ENCODE measurements at regions not wholly inside any gene's neighbourhood (a gene's known extent, or its start where the extent isn't known, plus 50 kb on each side); places are given as distances from the start of the nearest gene placed in this dataset.

DNA sequence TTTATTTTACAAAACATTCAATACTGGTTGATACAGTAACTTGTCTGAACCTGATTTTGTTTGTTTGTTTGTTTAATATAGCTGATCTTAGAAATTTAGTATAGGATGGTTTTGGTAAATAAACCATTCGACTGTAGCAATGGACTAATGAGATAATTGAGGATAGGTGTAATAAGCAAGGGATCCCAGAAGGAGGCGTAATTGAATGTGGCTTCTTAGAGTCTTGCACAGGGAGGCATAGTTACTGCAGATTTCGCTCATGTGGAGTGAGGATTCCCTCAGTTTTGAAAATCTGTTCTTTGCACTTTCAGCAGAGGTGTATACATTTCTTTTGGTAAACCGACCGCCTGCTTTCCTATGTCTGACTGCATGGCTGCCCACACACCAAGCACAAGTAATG, 709.6 kb downstream of the SOCS6 start:
- peak; percentile 33 for DNase-seq (ENCODE audit: low spot score)

GRCh38 chr18:70994116-70994515, 705.3 kb downstream of the SOCS6 start:
- no peak for DNase-seq (ENCODE audit: low spot score)

GRCh38 chr18:70991577-70991976, 702.7 kb downstream of the SOCS6 start:
- DNase-seq (ENCODE audit: low spot score): no peak

DNA sequence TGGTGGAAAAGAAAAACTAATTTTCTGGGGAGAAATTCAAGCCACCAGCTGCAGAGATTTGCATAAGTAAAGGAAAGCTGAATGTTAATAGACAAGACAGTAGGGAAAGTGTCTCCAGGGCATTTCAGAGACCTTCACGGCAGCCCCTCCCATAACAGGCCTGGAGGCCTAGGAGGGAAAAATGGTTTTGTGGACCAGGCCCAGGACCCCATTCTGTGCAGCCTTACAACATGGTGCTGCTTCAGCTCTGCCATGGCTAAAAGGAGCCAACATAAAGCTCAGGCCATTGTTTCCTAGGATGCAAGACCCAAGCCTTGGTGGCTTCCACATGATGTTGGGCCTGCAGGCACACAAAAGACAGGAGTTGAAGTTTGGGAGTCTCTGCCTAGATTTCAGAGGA, 697.1 kb downstream of the SOCS6 start:
- DNase-seq (ENCODE audit: low spot score): no peak

DNA sequence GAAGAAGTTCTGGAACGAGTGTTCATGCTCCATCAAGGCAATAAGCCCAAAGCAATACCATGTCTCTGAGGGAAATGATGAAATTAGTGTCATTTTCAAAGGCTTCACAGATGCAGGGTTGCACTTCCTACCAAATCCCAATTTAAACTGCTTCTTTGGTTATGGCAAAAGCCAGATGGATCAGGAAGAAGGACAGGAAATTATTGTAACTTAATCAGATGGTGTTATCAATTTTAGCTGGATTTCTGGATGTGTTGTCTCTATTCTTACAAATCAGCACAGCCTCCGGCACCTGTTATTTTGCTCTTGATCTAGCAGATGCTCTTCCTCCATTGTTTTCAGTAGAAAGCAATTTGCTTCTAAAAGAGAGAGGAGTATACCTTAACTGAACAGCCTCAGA, 693.4 kb downstream of the SOCS6 start:
- no peak for DNase-seq (ENCODE audit: low spot score)

DNA sequence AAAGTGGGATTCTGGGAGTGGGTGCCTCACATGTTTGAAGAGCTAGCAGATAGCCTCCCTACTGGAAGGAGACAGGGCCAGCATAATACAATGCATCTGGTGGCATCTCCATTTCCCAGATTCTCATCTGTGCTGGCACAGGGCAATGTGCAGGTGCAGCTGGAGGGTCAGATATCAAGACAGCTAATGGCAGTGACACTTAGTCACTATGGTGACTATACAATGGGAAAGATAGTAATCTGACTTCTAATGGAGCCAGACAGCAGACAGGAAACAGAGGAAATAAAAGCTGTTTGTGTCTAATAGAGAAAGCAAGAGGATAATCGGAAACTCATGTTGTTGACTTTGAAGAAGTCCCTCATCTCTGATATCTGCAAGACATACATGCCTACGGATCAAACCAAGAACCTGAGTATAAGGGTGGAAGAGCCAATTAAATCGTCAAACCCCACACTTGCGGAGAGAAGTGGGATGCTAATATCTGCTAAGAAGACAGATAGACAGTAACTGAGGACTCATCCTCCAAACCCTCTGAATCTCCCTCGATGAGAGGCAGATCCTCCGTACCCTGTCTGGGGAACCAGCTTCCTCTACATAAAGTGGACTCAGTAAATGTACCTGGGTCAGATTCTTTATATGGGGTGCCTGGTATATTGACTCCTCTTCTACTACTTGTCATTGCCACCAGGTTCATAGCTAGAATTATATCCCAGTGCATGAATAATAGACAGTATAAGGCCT, 692.7 kb downstream of the SOCS6 start:
- DNase-seq (ENCODE audit: low spot score): no peak

- no peak for DNase-seq (ENCODE audit: low spot score)
Measured at GRCh38 chr18:70973626-70974025, 684.8 kb downstream of the SOCS6 start.

- no peak for DNase-seq (ENCODE audit: low spot score)
Measured at GRCh38 chr18:70966419-70966818, 677.6 kb downstream of the SOCS6 start.

- no peak for DNase-seq (ENCODE audit: low spot score)
Measured at GRCh38 chr18:70961939-70962338, 673.1 kb downstream of the SOCS6 start.

GRCh38 chr18:70956554-70956953, 667.7 kb downstream of the SOCS6 start:
- no peak for DNase-seq (ENCODE audit: low spot score)

DNA sequence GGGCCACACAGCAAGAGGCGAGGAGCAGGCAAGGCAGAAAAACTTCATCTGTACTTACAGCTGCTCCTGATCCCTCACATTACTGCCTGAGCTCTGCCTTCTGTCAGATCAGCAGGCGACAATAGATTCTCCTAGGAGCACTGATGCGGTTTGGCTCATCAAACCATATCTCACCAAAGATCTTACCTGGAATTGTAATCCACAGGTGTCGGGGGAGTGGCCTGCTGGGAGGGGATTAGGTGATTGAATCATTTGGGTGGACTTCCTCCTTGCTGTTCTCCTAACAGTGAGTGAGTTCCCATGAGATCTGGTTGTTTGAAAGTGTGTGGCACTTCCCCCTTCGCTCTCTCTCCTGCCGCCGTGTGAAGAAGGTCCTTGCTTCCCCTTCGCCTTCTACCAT, 647.3 kb downstream of the SOCS6 start:
- DNase-seq (ENCODE audit: low spot score): no peak

DNA sequence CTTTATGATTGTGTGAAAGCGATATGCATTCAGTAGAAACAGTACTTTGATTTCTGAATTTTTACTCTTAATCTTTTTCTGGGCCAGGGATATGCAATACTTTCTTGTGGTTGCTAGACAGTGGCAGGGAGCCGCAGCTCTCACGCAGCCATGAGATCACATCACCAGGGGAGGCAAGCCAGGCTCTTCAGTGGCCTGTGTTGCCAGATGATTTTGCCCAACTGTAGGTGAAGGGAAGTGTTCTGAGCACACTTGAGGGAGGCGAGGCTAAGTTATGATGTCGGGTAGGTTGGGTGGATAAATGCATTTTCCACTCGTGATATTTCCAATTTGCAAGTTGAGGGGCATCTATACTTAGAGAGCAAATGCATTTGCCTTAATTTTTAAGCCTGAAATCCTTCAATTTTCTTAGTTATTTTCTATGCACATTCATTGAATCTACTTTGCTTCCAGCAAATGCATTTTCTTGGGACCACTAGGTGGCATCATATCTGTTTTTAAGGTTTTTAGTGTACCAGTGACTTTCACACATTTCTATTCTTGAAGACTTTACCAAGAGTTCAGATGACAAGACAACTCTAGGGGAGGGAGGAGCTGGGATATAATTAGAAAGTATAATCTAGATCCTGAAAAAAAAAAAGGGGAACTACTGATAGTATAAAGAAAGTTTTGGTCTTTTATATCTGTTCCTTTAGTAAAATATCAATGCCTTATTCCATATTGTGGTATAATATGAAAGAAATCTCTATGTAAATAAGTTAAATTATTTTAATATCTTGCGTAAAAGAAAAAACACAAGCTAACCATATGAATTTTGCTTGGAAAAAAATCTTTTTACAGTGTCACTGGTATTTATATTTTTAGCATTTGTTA, 643.3 kb downstream of the SOCS6 start:
- no peak for DNase-seq (ENCODE audit: low spot score)

GRCh38 chr18:70920840-70921374, 632.1 kb downstream of the SOCS6 start:
- DNase-seq (ENCODE audit: low spot score): no peak

DNA sequence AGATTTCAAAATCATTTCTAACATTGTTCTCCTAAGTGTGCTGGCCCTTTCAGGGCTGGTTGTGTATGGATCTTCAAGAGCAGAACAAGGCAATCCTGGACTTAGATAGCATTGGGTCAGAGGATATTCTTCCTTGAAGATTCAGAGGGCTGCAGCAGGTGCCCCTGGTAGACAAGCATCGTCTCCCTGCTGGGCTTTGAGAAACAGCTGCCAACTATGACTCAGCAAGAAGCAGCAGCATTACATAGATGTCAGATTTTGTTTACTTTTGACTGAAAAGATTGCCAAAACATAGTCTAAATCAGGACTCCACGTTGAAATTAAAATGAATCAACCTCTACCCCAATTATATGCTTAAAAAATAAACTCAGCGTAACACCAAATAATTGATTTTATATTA, 618.8 kb downstream of the SOCS6 start:
- no peak for DNase-seq (ENCODE audit: low spot score)

DNA sequence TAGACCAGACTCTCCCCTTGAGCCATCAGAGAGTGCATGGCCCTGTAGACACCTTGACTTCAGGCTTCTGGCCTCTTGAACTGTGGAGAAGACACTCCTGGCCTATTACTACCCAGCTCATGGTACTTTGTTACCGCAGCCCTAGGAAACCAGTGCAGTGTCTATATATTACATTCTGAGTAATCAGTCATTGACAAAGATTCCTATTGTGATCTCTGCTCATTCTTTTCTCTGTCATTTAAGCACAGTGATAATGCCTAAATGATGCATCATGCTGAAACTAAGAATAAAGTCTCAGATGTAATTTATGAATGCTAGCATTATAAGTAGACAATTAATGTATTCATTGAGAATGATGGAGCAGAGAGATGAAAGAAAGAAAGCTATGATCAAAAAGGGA, 603.5 kb downstream of the SOCS6 start:
- DNase-seq (ENCODE audit: low spot score): no peak

GRCh38 chr18:70870292-70870691, 581.4 kb downstream of the SOCS6 start:
- DNase-seq (ENCODE audit: low spot score): no peak

DNA sequence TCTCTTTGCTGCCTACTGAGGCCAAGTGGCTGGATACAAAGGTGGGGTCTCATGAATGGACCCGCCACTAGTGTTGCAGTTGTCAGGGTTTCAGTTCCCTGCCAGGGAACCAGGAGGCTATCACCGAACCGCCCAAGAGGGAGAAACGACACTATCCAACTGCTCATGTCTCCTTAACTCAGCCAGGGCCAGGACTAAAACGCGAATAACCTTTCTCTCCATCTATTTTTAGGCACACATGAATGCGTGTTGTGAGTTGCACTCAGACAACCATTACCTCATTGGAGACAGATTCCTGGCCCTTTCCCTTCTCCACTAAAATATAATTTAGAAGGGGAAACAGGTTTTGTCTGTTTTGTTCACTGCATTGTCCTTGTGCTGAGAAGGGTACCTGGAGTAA, 559.5 kb downstream of the SOCS6 start:
- no peak for DNase-seq (ENCODE audit: low spot score)

GRCh38 chr18:70840649-70841048, 551.8 kb downstream of the SOCS6 start:
- no peak for DNase-seq (ENCODE audit: low spot score)

DNA sequence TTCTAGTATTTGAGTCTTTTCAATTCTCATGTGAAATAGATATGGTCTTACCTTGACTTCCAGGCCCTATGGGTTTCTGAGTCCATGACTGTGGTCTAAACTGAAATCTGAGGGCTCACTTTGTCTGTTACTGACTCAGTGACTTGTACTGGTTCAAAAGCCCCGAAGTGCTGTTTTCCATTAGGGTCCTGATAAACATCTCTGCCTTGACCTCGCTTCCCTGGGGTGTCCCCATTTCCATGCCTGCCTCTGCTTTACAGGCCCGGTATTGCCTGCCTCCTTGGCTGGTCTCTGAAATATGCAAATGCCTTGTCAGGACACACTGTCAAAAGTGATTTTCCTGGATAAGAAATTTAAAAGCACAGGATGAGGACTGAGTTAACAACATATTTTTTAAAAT, 538.8 kb downstream of the SOCS6 start:
- no peak for DNase-seq (ENCODE audit: low spot score)

DNA sequence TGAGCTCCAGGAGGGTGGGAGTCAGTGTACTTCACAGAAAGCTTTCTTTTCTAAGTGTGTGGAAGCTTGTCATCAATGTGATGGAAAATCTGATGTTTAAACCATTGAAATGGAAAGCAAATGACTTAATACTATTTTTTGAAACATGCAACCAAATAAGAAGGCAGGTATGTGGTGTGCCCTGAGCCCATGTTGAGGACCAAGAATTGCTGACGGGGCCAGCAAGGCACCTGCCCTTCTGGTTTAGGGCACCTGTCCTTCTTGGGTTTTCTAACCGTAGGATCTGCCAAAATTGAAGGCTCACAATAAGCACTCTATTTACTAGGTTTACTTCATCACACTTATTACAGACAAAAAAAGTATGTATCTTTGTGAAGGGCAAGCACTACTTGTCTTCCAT, 537.7 kb downstream of the SOCS6 start:
- DNase-seq (ENCODE audit: low spot score): no peak

DNA sequence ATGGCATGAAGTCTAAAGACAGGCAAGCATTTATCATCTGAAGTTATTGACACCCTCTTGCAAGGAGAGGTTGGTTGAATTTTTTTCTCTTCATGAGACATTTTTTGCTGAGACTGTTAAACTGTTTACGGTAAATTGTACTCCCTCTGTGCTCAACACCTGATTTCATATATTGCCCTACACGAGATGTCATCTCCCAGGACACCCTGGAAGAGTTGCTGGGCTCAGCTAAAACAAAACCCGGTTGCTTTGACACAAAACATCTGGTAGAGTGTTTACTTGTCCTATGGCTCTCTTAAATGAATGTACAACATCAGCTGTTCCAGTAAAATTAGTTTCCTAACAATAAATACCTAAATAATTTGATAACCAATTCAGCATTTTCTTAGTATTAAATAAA, 533.8 kb downstream of the SOCS6 start:
- no peak for DNase-seq (ENCODE audit: low spot score)

DNA sequence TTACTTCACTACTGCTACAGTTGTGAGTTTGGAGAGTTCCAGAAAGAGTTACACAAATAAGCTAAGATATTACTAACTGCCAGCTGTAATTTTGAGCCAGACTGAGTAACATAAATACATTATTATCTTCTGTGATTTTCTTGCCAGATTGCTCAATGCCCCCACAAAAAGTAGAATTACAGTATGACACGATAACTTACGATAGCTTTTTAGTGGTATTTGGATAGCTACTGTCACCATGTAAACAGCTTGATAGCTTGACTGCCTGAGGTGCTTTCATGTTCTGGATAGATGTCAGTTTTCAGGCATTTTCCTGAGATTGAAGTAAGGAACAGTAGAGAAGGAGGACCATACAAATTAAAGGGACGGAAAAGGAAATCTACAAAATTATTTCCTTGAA, 533.3 kb downstream of the SOCS6 start:
- DNase-seq (ENCODE audit: low spot score): no peak

- no peak for DNase-seq (ENCODE audit: low spot score)
Measured at GRCh38 chr18:70808481-70809056, 519.7 kb downstream of the SOCS6 start.

Data from D341Med (cell line).